ENCODE measurements at regions not wholly inside any gene's neighbourhood (a gene's known extent, or its start where the extent isn't known, plus 50 kb on each side); places are given as distances from the start of the nearest gene placed in this dataset.
"Not testable (repeated sequence)": the region's sequence is repeated elsewhere in the genome, so short reads cannot be mapped to it uniquely, and the experiment has no call there.

- no peak for DNase-seq (ENCODE audit: extremely low spot score, insufficient read length, low read depth)
- FAIRE-seq, result no peak
These were observed 154.2 kb upstream of the MAFB start for GRCh38 chr20:40843251-40843650.

- FAIRE-seq, result no peak
- DNase-seq (ENCODE audit: extremely low spot score, insufficient read length, low read depth), result no peak
These were observed 155.3 kb upstream of the MAFB start for GRCh38 chr20:40844332-40844731.

DNA sequence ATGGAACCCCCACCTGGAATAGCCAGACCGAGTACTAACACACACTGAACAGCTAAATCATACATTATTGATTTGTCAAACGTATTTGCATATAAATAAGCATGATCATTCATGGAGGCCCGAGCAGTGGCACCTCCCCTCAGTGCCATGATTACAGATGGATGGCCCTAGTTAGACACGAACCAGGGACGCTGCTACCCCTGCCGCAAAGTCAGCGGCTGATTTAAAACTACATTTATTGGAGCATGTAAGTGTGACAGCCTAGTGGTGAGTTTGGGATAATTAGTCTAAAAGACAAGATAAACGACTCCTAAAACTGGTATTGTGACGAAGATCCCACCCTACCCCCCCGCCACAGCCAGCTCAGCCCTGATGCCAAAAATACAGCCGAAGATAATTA is 159.1 kb upstream of the MAFB start:
- no peak for FAIRE-seq
- no peak for DNase-seq (ENCODE audit: extremely low spot score, insufficient read length, low read depth)

DNA sequence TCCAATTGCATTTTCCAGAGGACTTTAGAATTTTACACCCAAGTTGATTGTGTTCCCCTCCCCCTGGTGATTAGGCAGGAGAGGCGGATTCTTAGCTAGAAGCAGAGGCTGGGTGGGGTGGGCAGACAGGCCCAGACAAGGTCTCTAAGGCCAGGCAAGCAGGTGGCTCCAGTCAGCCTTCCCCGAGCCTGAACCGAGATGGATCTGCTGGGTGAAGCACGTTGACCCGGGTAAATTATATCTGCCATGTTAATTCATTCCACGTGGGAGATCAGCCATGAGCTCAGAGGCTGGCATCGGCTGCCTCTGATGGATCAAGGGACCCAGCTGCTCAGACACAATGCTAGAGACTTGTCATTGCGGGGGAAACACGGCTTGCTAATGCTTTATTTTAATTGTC is 159.5 kb upstream of the MAFB start:
- DNase-seq (ENCODE audit: extremely low spot score, insufficient read length, low read depth) (no peak), FAIRE-seq (no peak)

DNA sequence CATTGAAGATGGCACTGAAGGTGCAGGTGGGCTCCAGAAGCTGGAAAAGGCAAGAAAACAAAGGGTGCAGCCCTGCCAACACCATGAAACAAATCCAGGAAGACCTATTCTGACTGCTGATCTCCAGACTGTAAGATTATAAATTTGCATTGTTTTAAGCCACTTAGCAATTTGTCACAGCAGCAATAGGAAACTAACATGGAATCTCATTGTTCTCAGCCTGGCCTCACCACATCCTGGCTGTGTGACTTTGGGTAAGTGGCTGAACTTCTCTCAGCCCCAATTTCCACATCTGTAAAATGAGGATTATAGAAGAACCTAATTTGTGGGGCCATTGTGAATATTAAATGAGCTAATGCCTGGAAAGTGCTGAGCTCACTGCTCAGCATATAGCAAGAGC is 160.4 kb upstream of the MAFB start:
- FAIRE-seq, result no peak

GRCh38 chr20:40851051-40851450 is 162.0 kb upstream of the MAFB start:
- DNase-seq (ENCODE audit: extremely low spot score, insufficient read length, low read depth) (no peak), FAIRE-seq (no peak)

More for the DNA sequence above, 160.4 kb upstream of the MAFB start:
- no peak for DNase-seq (ENCODE audit: extremely low spot score, insufficient read length, low read depth)

DNA sequence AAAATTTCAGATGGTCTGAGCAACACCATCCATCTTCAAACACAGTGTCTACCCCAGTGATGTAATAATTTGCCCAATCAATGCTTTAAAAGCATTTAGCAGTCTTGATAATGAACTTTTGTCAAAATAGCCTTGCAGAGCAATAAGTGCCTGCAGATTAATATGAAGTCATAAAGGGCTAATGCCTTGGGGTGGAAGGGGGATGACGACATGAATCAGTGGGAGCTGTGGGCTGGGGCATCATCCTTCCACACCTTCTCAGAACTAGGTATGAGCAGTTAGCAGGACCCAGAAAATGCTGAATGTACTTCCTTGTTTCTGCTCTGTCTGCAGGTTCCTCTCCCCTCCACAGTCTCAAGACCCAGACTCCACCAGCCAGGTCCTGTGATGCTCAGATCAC is 166.2 kb upstream of the MAFB start:
- FAIRE-seq (no peak), DNase-seq (ENCODE audit: extremely low spot score, insufficient read length, low read depth) (no peak)

DNA sequence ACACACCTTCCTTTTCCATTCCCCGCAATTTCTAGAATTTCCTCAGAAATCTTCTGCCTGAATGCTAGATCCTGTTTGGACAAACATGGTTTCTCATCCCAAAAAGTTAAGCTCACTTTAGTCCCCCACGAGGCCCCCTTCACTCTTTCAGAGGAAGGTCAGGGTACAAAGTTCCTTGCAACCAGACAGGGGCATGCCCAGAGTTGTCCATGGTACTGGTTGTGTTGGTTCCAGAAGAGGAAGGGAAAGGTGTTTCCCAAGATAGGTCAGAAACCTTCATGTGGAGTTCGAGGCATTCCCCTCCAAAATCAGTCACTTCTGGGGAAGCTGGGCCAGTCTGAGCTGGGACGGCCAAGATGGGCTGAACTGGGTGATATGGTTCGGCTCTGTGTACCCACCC is 167.6 kb upstream of the MAFB start:
- DNase-seq (ENCODE audit: extremely low spot score, insufficient read length, low read depth), result no peak
- FAIRE-seq, result no peak

GRCh38 chr20:40860487-40860902 is 168.1 kb upstream of the TOP1 start:
- FAIRE-seq, result no peak
- no peak for DNase-seq (ENCODE audit: extremely low spot score, insufficient read length, low read depth)

- no peak for DNase-seq (ENCODE audit: extremely low spot score, insufficient read length, low read depth)
These were observed 167.1 kb upstream of the TOP1 start for GRCh38 chr20:40861427-40862008.

GRCh38 chr20:40863355-40863919 is 165.2 kb upstream of the TOP1 start:
- no peak for FAIRE-seq
- DNase-seq (ENCODE audit: extremely low spot score, insufficient read length, low read depth), result no peak

More at GRCh38 chr20:40861427-40862008, 167.1 kb upstream of the TOP1 start:
- no peak for FAIRE-seq

- no peak for FAIRE-seq
- no peak for DNase-seq (ENCODE audit: extremely low spot score, insufficient read length, low read depth)
These were observed 164.2 kb upstream of the TOP1 start for GRCh38 chr20:40864470-40864869.

- DNase-seq (ENCODE audit: extremely low spot score, insufficient read length, low read depth) (no peak), FAIRE-seq (no peak)
These were observed 163.5 kb upstream of the TOP1 start for GRCh38 chr20:40865095-40865494.

DNA sequence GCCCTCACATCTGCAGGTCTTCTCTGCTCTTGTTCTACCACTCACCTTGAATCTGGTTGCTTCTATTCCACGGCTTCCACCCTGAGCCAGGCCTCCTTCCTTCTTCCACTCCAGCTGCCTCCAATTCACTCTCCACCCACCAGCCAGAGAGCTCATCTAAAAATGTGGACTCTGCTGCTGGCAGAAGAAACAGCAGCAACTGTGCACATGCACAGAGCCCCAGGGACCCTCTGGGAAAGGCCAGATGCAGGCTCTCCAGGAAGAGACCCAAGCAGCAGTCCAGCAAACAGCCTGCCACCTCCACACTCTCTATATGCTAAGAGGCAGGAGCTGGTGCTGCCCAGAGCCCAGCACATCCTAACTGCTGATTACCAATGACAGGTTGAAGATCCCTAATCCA is 162.6 kb upstream of the TOP1 start:
- no peak for FAIRE-seq
- DNase-seq (ENCODE audit: extremely low spot score, insufficient read length, low read depth), result no peak

GRCh38 chr20:40868551-40869217 is 159.9 kb upstream of the TOP1 start:
- DNase-seq (ENCODE audit: extremely low spot score, insufficient read length, low read depth) (no peak), FAIRE-seq (no peak)

DNA sequence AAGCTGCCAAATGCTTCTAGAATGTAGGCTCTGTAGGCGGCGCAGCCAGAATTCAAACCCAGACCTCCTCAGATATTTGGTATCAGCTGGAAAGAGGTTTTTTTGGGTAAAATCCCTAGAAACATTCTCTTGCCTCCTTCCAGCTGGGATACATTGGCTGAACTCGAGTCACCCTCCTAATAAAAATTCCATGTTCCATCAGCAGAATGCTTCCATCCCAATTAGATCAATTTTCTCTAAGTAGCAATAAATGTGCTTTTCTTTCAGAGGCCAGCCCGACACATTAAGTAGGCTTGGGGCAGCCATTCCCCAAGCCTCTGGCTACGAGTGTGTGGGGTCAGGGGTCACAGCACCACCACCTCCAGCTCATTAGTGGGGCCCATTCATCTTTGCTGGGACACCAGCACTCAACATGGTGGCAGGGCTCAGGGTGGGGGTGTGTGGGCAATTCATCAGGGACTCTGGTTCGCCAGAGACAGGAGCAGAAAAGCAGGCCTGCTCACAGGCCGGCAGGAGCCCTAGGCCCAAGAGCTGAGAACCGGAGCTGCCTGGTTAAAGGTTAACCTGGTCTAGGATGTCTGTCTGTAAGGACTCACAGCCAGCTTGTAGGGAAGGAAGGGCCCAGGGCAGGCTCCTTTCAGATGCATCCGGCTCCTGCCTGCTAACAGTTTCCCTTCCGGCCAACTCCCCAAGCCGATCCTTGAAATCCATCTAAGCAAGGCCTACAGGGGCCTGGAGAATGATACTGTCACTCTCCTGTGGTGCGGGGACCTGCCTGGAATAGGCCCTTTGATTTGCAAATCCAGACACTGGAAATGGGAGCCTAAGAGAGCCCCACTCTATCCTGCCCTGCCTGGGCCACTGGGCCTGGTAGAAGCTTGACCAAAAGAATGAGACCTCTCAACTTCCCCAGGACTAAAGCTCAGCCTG is 159.1 kb upstream of the TOP1 start:
- no peak for DNase-seq (ENCODE audit: extremely low spot score, insufficient read length, low read depth)
- FAIRE-seq, result no peak

- FAIRE-seq, result no peak
These were observed 153.2 kb upstream of the TOP1 start for GRCh38 chr20:40875116-40876085.

GRCh38 chr20:40878099-40878498 is 150.5 kb upstream of the TOP1 start:
- DNase-seq (ENCODE audit: extremely low spot score, insufficient read length, low read depth); FAIRE-seq: not testable (repeated sequence)

More at GRCh38 chr20:40875116-40876085, 153.2 kb upstream of the TOP1 start:
- no peak for DNase-seq (ENCODE audit: extremely low spot score, insufficient read length, low read depth)

- FAIRE-seq, result peak; percentile 49
- no peak for DNase-seq (ENCODE audit: extremely low spot score, insufficient read length, low read depth)
These were observed 148.4 kb upstream of the TOP1 start for GRCh38 chr20:40880063-40880728.

All from GM18507 (cell line).